ENCODE measurements at regions not wholly inside any gene's neighbourhood (a gene's known extent, or its start where the extent isn't known, plus 50 kb on each side); places are given as distances from the start of the nearest gene placed in this dataset.

DNA sequence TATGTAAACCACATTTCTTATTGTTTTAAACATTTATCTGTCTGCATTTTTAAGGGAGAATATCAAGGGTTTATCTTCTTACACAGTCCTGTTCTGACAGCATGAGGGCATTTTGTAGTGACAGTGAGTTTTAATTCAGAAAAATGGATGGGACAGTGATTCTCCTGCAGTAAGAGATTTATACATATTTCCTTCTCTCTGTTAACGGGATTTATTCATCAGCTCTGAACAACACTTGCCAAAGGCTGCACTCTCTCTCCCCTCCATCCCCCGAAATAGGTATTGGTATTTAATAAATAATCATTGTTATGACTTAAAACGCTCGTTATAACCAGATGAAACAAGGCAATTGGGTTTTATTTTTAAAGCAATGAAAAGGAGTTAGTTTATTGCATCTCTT, 410.9 kb downstream of the STIM2 start:
- H3K9ac ChIP-seq (ENCODE audit: low read depth, low read length) = no peak overlapping the region
- H3K36me3 ChIP-seq (ENCODE audit: insufficient read depth, low read depth, low read length) = no peaks in the 10 kb centered on the region
- no peaks in the 10 kb centered on the region for H3K9me3 ChIP-seq (ENCODE audit: insufficient read depth, low read depth, low read length)
- H3K27me3 ChIP-seq (ENCODE audit: insufficient read depth, low read length) = no peaks in the 10 kb centered on the region
- no peak overlapping the region for H3K27ac ChIP-seq (ENCODE audit: low read length)
- H3K4me1 ChIP-seq (ENCODE audit: insufficient read depth, low read length) = peaks cover 12% of the 10 kb centered on the region; the same call in 1 of the 2 replicates
- no peak overlapping the region for H3K4me3 ChIP-seq (ENCODE audit: low read length)

DNA sequence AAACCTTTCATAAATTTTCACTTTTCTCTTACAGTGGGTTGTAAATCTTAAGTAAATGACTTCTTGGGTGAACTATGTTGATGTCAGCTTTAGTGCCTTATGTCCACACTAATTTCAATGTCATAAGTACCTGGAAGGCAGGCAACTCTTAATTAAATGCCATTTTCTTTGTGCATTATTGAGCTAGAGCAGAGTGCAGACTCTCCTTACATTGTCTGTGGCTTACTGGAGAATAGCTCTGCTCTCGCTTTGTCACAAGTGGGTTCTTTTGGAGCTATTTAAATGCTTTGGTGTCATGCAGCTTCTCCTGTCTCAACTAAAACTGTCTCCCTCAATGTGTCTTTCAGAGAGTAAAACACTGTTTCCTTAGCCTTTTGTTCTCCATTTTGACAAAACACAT, 411.6 kb downstream of the STIM2 start:
- H3K27me3 ChIP-seq (ENCODE audit: insufficient read depth, low read length) = no peaks in the 10 kb centered on the region
- H3K4me3 ChIP-seq (ENCODE audit: low read length) = no peak overlapping the region
- no peaks in the 10 kb centered on the region for H3K9me3 ChIP-seq (ENCODE audit: insufficient read depth, low read depth, low read length)
- peaks cover 12% of the 10 kb centered on the region; the same call in 1 of the 2 replicates for H3K4me1 ChIP-seq (ENCODE audit: insufficient read depth, low read length)
- no peak overlapping the region for H3K27ac ChIP-seq (ENCODE audit: low read length)
- no peaks in the 10 kb centered on the region for H3K36me3 ChIP-seq (ENCODE audit: insufficient read depth, low read depth, low read length)
- no peak overlapping the region for H3K9ac ChIP-seq (ENCODE audit: low read depth, low read length)

DNA sequence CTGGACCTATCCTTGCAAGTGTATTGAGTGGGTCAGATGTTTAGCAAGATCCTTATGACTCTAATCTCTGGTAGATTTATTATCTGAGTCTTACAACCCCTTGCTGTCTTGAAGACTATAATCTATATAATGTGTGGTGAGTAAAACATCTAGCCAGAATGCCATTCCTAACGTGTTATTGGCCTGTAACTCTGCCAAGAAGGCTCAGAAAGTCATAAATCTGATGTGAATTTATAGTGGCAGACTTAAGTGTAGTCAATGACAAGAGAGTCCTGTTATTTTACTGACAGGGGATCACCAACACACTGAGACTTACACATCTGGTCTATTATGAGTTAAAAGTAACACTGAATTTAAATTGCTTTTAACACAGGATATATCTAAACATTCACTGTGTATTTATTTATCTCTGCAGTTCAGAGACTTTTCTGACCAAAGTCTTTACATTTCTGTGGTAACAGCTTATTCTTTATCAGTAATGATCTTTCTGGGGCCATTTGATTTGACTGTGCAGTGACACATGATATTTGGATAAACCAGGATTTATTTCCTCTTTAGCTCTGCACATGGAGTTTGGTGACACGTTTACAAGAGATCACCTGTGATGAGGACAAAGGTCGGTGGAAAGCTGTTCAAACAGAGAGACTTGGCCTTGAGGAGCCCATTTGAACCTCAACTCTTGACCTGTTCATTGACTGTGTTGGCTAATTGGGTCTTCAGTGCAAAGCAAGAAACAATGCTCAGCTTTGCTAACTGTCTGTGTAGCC, 415.8 kb downstream of the STIM2 start:
- H3K27me3 ChIP-seq (ENCODE audit: insufficient read depth, low read length) = no peaks in the 10 kb centered on the region
- H3K36me3 ChIP-seq (ENCODE audit: insufficient read depth, low read depth, low read length) = no peaks in the 10 kb centered on the region
- H3K4me3 ChIP-seq (ENCODE audit: low read length) = no peak overlapping the region
- no peak overlapping the region for H3K27ac ChIP-seq (ENCODE audit: low read length)
- H3K9ac ChIP-seq (ENCODE audit: low read depth, low read length) = no peak overlapping the region
- no peaks in the 10 kb centered on the region for H3K9me3 ChIP-seq (ENCODE audit: insufficient read depth, low read depth, low read length)
- H3K4me1 ChIP-seq (ENCODE audit: insufficient read depth, low read length) = peaks cover 5% of the 10 kb centered on the region; the same call in 1 of the 2 replicates

DNA sequence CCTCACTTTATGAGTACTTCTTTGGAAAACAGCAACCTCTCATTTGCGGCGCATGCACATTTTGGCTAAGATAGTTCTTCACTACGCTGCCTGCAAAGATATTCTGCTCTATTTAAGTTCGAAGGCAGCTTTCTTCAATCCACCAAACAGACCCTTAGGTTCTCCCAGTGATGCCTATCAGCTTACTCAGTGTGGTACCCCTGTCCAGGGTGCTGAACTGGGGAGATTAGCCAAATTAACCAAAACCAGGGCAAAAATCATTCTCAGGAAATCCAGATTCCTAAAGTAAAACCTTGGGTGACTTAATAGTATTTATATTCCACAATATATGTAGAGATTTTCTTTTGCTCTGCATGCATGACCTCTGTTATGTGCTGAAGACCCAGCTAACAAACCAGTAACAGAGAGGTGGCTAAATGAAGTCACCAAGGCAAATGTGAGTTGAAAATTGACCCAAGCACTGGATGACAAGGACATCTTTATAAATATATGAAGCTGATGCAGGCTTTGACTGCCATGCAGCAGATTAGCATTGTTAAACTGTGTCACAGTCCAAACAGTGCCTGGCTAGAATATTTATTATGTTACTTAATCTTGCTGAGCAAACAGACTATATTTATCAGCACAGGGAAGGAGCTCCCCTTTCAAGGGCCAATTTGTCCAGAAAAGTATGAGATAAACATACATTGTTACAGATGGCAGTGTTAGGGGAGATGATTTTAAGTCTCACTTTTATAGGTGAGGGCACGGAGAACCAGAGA, 418.2 kb downstream of the STIM2 start:
- H3K36me3 ChIP-seq (ENCODE audit: insufficient read depth, low read depth, low read length) = no peaks in the 10 kb centered on the region
- H3K4me3 ChIP-seq (ENCODE audit: low read length) = no peak overlapping the region
- H3K9ac ChIP-seq (ENCODE audit: low read depth, low read length) = no peak overlapping the region
- no peaks in the 10 kb centered on the region for H3K4me1 ChIP-seq (ENCODE audit: insufficient read depth, low read length)
- no peaks in the 10 kb centered on the region for H3K27me3 ChIP-seq (ENCODE audit: insufficient read depth, low read length)
- H3K27ac ChIP-seq (ENCODE audit: low read length) = no peak overlapping the region
- no peaks in the 10 kb centered on the region for H3K9me3 ChIP-seq (ENCODE audit: insufficient read depth, low read depth, low read length)

DNA sequence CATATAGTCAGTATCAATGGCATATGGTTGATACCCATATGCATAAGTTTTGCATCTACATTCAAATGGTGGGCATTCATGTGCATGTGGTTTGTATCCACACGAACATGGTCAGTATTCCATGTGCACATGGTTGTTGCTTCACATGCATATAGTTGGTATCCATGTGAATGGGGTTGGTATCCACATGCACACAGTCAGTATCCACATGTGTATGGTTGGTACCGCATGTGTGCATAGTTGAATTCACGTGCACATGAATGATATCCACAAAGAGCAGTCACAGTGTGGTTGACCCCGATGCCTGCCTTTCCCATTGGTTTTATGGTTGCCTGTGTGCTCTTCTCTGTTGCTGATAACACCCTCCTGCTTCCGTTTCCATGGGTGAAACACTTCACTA, 427.9 kb downstream of the STIM2 start:
- Histone ChIP-seq H3K9ac (ENCODE audit: low read depth, low read length) (no peak overlapping the region), H3K4me1 (ENCODE audit: insufficient read depth, low read length) (peaks cover 5% of the 10 kb centered on the region; the same call in 1 of the 2 replicates), H3K9me3 (ENCODE audit: insufficient read depth, low read depth, low read length) (no peaks in the 10 kb centered on the region), H3K27me3 (ENCODE audit: insufficient read depth, low read length) (no peaks in the 10 kb centered on the region), H3K36me3 (ENCODE audit: insufficient read depth, low read depth, low read length) (no peaks in the 10 kb centered on the region), H3K27ac (ENCODE audit: low read length) (no peak overlapping the region), H3K4me3 (ENCODE audit: low read length) (no peak overlapping the region)

DNA sequence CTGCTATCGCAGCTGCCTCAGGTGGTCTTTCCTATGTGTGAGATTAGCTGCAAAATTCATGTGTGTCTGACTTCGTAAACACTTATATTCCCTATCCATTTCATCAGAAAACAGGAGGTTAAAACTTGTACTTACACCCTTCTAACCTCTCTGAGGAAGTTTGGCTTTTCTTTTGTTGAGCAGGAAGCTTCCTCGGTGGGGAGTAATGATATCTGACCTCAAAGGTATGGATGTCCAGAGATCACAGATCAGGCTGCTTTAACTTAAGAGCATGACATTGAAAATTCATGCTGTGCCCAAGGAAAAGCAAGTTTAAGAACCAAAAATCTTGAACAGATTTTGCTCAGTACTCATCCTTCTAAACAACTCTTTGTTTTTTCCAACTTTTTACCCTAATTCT, 429.1 kb downstream of the STIM2 start:
- Histone ChIP-seq H3K9ac (ENCODE audit: low read depth, low read length) (no peak overlapping the region), H3K27me3 (ENCODE audit: insufficient read depth, low read length) (no peaks in the 10 kb centered on the region), H3K4me3 (ENCODE audit: low read length) (no peak overlapping the region), H3K36me3 (ENCODE audit: insufficient read depth, low read depth, low read length) (no peaks in the 10 kb centered on the region), H3K27ac (ENCODE audit: low read length) (no peak overlapping the region), H3K4me1 (ENCODE audit: insufficient read depth, low read length) (peaks cover 5% of the 10 kb centered on the region; the same call in 1 of the 2 replicates), H3K9me3 (ENCODE audit: insufficient read depth, low read depth, low read length) (no peaks in the 10 kb centered on the region)

DNA sequence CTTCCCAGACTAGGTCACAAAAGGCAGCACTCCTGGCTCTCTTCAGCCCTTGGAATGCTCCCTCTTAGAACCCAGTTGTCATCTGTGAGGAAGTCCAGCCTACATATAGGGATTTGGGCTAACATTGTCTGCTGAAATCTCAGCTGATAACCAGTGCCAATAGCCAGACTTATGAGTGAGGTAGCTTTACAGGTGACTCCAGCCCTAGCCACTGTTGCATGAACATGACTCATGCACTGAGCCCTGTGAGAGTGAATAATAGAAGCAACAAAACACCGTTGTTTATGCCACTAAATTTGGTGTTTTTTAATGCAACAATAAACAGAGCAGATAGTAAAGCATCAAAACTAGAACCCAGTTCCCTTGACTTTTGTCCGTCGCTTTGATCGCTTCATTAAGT, 433.2 kb downstream of the STIM2 start:
- no peak overlapping the region for H3K27ac ChIP-seq (ENCODE audit: low read length)
- H3K9ac ChIP-seq (ENCODE audit: low read depth, low read length) = no peak overlapping the region
- no peaks in the 10 kb centered on the region for H3K36me3 ChIP-seq (ENCODE audit: insufficient read depth, low read depth, low read length)
- peaks cover 5% of the 10 kb centered on the region; the same call in 1 of the 2 replicates for H3K4me1 ChIP-seq (ENCODE audit: insufficient read depth, low read length)
- H3K27me3 ChIP-seq (ENCODE audit: insufficient read depth, low read length) = no peaks in the 10 kb centered on the region
- no peak overlapping the region for H3K4me3 ChIP-seq (ENCODE audit: low read length)
- no peaks in the 10 kb centered on the region for H3K9me3 ChIP-seq (ENCODE audit: insufficient read depth, low read depth, low read length)

DNA sequence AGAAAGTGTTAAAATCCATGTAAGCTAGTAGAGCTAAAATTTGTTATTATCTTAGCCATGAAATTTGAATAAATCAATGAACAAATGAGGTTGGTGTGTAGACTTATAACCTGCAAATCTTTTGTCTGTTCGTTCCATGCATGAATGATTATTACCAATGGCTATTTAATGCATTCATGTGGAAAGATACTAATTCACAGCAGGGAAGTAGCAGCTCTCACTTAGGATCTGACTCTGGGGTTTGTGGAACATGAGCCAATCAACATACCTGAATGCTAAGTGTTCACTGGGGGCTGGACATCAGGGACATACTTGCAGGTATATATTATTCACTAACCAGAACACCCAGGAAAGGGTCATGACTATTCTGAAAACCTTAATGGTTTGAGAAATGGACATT, 444.1 kb downstream of the STIM2 start:
- H3K4me3 ChIP-seq (ENCODE audit: low read length) = no peak overlapping the region

DNA sequence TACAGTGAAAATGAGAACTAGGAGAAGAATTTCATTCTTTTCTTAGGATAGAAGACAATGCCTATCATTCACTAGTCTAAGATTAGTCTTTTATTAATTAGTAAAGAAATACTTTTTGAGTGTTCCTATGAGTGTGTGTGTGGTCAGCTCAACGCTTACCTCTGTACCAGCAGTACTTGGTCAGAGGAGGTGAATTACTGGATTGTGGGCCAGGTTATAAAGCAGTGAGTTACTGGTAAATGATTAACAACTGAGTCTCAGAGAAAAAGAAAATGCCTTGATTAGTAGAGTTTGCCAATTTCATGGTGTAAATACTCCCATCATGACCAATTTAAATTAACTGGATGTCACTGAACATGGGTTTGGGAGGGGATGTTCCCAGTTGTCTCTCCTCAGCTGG, 444.6 kb downstream of the STIM2 start:
- Histone ChIP-seq H3K4me1 (ENCODE audit: insufficient read depth, low read length) (no peaks in the 10 kb centered on the region), H3K9me3 (ENCODE audit: insufficient read depth, low read depth, low read length) (peaks cover 4% of the 10 kb centered on the region; the same call in 1 of the 2 replicates), H3K36me3 (ENCODE audit: insufficient read depth, low read depth, low read length) (no peaks in the 10 kb centered on the region), H3K4me3 (ENCODE audit: low read length) (no peak overlapping the region), H3K27ac (ENCODE audit: low read length) (no peak overlapping the region), H3K9ac (ENCODE audit: low read depth, low read length) (no peak overlapping the region), H3K27me3 (ENCODE audit: insufficient read depth, low read length) (no peaks in the 10 kb centered on the region)

More for the DNA sequence above, 444.1 kb downstream of the STIM2 start:
- Histone ChIP-seq H3K9me3 (ENCODE audit: insufficient read depth, low read depth, low read length) (peaks cover 4% of the 10 kb centered on the region; the same call in 1 of the 2 replicates), H3K9ac (ENCODE audit: low read depth, low read length) (no peak overlapping the region), H3K4me1 (ENCODE audit: insufficient read depth, low read length) (no peaks in the 10 kb centered on the region), H3K27ac (ENCODE audit: low read length) (no peak overlapping the region), H3K36me3 (ENCODE audit: insufficient read depth, low read depth, low read length) (no peaks in the 10 kb centered on the region), H3K27me3 (ENCODE audit: insufficient read depth, low read length) (no peaks in the 10 kb centered on the region)

DNA sequence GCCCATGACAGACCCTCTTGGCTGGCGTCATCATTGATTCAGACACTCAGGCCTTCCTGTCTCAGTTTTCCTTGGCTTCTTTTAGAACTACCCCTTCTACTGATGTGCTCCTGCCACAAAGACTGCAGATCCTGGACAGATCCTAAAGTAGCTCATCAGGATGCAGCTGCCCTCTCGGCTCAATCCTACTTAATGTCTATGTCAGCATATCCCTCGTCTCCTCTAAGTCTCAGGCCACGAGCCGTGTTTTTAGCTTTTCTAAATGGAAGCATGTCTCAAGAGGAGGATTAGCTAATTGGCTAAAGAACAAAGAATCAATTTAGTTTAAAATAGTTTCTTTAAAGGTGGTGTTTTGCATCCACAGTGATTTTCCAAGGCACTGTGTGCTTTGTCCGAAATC, 447.7 kb downstream of the STIM2 start:
- Histone ChIP-seq H3K4me1 (ENCODE audit: insufficient read depth, low read length) (no peaks in the 10 kb centered on the region), H3K27me3 (ENCODE audit: insufficient read depth, low read length) (no peaks in the 10 kb centered on the region), H3K4me3 (ENCODE audit: low read length) (no peak overlapping the region), H3K36me3 (ENCODE audit: insufficient read depth, low read depth, low read length) (no peaks in the 10 kb centered on the region), H3K27ac (ENCODE audit: low read length) (no peak overlapping the region), H3K9me3 (ENCODE audit: insufficient read depth, low read depth, low read length) (no peaks in the 10 kb centered on the region), H3K9ac (ENCODE audit: low read depth, low read length) (no peak overlapping the region)

DNA sequence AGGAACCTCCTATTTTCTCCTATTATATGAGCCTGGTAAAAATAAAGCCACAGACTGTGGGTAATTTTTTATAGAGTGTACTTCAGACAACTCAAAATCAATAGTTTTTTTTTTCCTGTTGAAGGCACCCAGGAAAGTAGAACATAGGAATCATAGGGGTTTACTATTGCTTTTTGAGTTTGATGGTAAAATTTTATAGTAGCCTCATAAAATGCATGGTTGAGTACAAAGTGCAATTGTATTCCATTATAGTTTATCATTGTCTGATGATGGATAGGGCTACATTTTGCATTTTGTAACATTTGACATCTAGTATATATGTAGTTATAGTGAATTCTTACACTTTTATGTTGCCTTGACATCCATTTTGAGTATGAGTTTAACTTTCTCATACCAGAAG, 455.0 kb downstream of the STIM2 start:
- no peaks in the 10 kb centered on the region for H3K9me3 ChIP-seq (ENCODE audit: insufficient read depth, low read depth, low read length)
- no peak overlapping the region for H3K9ac ChIP-seq (ENCODE audit: low read depth, low read length)
- H3K36me3 ChIP-seq (ENCODE audit: insufficient read depth, low read depth, low read length) = no peaks in the 10 kb centered on the region
- H3K27me3 ChIP-seq (ENCODE audit: insufficient read depth, low read length) = no peaks in the 10 kb centered on the region
- peaks cover 2% of the 10 kb centered on the region; the same call in 1 of the 2 replicates for H3K4me1 ChIP-seq (ENCODE audit: insufficient read depth, low read length)
- no peak overlapping the region for H3K4me3 ChIP-seq (ENCODE audit: low read length)
- no peak overlapping the region for H3K27ac ChIP-seq (ENCODE audit: low read length)

DNA sequence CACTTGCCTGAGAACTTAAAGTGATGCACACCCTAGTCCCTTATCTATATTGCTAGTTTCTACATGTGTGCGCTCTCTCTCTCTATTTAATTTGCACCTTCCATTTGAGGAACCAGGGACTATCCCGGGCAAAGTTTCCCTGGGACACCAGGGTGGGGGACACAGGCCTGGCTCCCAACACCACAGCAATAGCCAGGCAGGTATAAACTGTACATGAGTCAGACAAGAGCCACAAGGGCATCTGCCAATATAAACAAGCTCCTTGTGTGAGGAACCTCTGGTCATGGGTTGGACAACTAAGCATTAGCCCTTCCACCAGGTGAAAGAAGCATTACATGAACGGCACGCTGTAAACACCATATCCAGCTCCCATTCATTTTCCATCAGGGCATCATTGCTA, 455.5 kb downstream of the STIM2 start:
- Histone ChIP-seq H3K27me3 (ENCODE audit: insufficient read depth, low read length) (no peaks in the 10 kb centered on the region), H3K9me3 (ENCODE audit: insufficient read depth, low read depth, low read length) (no peaks in the 10 kb centered on the region), H3K27ac (ENCODE audit: low read length) (no peak overlapping the region), H3K4me3 (ENCODE audit: low read length) (no peak overlapping the region), H3K9ac (ENCODE audit: low read depth, low read length) (no peak overlapping the region), H3K36me3 (ENCODE audit: insufficient read depth, low read depth, low read length) (no peaks in the 10 kb centered on the region), H3K4me1 (ENCODE audit: insufficient read depth, low read length) (peaks cover 2% of the 10 kb centered on the region; the same call in 1 of the 2 replicates)

Measured in iPS-20b (cell line).